ENCODE measurements at regions not wholly inside any gene's neighbourhood (a gene's known extent, or its start where the extent isn't known, plus 50 kb on each side); places are given as distances from the start of the nearest gene placed in this dataset.
"Not testable (repeated sequence)": the region's sequence is repeated elsewhere in the genome, so short reads cannot be mapped to it uniquely, and the experiment has no call there.

GRCh38 chr2:10183146-10183675 lies 60.7 kb downstream of the RRM2 start:
- DNase-seq, result no peak

DNA sequence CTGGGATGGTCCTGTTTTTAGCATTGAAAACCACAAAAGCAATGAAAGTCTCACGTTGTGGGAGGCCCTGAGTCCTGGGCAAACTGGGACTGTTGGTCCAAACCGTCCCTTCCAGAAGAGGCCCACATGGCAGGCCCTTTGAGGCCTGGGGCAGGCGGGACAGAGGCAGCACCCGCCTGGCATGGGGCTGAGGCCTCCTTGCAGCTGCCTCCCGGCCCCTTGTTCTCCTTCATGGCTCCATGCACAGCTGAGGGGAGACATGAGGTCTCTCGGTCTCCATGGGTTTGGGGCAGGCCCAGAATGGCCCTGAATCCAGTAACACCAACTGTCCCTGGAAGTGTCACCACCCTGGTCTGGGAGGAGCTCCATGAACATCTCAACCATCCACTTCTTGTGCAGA lies 61.9 kb downstream of the RRM2 start:
- DNase-seq, result no peak

DNA sequence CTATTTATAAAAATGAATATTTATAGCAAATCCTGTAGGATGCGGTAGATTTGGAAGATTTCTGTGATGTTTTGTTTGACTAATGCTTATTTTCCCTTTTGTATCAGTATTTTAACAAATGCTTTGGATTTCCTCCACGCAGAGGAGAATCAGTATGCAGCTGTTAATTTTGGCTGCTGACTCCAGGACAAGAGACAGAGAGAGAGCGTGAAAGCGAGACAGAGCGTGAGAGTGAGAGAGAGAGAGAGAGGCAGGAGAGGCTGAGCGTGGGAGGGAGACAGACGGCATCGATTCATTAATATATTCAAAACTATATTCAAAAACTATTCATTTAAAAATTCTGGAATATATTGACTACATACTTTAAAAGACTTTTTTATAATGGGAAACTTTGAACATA lies 62.5 kb downstream of the RRM2 start:
- no peak for DNase-seq

DNA sequence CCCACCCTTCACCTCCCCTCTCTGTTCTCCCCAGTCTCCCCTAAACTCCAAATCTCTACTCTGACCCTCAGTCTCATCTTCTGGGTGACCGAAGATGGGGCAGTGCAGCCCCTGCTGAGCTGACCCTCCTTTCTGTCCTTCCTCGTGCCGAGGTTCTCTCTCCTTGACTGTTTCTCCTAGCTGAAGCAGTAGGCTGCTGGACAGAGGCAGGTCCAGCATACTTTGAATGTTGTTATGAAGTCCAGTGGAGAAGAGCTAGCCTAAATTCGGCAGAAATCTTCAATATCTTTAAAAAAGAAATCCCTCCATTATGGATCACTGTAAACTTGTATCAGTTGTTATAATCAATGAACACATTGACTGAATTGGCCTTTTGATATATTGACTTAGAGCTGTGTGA lies 63.2 kb downstream of the RRM2 start:
- no peak for DNase-seq

DNA sequence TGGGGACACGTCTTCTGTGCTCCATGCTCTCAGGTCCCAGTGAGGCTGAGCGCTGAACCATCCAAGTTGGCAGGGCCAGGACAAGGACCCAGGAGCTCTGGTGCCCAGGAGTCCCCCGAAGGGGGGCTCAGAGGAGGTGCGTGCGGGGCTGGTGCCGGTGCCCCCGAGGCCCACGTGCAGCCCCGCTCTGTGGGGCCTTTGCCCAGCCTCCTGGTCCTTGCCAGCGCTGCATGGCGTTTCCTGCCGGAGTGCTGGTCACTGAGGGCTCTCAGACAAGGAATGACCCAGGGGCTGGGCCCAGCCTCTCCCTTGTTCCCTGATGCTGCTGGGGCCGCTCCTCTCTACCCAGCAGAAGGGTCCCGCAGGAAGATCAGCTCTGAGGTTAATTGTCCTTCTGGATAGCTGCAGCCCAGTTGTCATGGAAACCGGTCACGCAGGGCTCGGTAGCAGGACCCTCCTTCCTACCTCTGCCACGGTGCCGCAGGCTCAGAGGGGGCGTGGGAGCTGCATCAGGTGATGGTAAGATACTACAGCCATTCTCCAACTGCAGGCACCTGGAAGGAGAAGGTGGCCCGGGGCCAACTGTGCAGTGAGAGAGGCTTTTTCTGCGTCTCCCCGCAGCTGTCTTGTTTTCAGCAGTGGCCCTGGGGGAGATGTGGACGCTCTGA lies 64.5 kb downstream of the RRM2 start:
- no peak for DNase-seq

DNA sequence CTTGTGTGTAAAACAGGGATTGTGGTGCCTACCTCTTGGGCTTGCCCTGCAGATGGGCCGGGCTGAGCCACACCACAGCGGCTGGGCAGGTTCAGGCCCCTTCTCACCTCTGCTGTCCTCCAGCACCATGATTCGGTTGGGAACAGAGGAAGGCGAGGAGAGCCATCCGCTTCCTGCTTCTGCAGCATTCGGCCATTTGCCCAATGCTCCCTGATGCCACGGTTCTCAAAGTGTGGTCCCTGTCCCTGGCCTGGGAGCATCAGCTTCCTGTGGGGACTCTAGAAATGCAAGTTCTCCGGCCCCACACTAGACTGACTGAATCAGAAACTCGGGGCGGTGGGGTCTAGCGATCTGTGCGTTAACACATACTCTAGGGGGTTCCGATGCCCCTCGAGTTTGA lies 65.1 kb downstream of the RRM2 start:
- DNase-seq, result no peak

- no peak for DNase-seq
Observed at GRCh38 chr2:10188211-10188610, 65.7 kb downstream of the RRM2 start.

- DNase-seq, result no peak
Observed at GRCh38 chr2:10188729-10189305, 66.3 kb downstream of the RRM2 start.

- DNase-seq, result no peak
Observed at GRCh38 chr2:10190255-10190654, 67.7 kb downstream of the RRM2 start.

DNA sequence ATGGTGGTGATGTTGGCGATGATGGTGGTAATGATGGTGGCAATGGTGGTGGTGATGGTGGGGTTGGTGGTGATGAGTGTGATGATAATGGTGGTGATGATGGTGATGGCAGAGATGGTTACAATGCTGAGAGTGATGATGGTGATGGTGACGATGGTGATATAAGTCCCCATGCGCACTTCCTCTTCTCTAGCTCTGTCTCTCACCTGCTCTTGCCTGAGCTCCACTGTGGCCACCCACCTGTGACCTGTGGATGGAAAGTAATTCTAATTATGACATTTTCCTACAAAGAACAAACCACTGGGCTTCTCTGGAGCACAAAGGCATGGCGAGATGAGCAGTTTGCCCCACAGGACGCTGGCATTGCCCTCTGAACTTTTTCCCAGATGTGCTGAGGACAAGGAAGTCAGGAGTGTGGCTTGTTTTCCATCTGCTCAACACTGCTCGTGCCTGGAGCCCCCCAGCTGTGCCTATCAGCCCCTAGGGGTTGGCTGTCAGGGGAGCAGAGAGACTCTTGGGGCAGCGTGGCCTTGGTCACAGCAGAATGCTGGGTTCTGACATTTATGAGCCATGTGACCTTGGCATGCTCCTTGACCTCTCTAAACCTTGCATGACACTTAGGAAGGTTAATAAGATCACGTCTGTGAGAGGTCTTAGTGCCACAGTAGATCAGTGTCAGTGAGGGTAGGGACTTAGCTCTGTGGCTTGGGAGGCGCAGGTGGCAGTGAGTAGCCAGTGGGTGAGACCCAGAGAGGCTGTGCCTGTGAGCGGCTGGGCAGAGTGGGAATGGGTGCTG lies 68.4 kb downstream of the RRM2 start:
- DNase-seq, result no peak

GRCh38 chr2:10191554-10191953 lies 69.0 kb downstream of the RRM2 start:
- DNase-seq, result no peak

DNA sequence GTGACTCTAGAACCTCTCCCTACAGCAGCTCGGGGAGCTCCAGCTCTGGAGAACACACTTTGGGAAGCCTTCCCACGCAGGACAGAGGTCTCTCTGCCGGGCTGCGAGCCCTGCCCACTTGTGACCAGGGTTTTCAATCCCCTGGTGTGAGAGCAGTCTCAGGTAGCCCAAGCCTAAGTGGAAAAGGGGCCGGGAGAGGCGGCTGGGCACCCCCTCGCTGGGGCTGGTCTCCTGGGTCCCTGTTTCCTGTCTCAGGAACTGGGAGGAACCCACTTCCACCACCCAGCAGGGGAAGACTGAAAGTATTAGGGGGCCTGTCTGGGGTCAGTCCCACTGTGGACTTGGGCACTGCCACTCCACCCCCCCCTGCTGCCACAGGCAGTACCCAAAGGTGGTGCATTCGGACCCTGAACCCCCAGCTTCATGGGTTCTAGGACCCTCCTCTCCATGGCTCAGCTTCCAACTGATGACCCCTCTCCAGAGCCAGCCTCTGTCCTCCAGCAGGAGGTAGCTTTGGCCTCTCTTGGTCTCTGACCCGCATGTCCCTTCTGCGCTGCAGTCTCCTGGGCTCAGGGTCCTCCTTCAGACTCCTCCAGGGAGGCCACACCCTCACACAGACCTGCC lies 70.0 kb downstream of the RRM2 start:
- no peak for DNase-seq

DNA sequence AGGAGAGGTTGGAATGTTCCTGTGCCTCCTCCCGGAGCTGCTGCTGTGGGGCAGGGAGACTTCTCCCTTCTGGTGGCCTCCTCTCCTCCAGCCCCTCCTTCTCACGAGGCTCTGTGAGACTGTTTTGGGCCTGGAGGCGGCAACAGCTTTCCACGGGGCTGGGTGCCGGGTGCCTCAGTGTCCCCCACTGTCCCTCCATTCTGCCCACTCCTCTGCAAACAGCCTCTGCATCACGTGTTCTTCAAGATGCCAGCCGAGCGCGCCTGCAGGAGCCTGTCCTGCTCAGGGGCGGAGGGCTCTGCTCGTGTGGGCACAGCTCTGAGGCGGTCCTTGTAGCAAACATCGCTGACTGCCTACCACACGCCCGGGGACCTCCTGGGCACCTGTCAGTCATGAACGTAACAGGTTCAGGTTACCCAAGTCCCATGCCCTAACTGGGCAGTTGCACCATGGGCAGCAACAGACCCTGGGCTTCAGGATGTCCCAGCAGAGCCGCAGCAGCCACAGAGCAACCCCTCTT lies 70.8 kb downstream of the RRM2 start:
- DNase-seq, result no peak

DNA sequence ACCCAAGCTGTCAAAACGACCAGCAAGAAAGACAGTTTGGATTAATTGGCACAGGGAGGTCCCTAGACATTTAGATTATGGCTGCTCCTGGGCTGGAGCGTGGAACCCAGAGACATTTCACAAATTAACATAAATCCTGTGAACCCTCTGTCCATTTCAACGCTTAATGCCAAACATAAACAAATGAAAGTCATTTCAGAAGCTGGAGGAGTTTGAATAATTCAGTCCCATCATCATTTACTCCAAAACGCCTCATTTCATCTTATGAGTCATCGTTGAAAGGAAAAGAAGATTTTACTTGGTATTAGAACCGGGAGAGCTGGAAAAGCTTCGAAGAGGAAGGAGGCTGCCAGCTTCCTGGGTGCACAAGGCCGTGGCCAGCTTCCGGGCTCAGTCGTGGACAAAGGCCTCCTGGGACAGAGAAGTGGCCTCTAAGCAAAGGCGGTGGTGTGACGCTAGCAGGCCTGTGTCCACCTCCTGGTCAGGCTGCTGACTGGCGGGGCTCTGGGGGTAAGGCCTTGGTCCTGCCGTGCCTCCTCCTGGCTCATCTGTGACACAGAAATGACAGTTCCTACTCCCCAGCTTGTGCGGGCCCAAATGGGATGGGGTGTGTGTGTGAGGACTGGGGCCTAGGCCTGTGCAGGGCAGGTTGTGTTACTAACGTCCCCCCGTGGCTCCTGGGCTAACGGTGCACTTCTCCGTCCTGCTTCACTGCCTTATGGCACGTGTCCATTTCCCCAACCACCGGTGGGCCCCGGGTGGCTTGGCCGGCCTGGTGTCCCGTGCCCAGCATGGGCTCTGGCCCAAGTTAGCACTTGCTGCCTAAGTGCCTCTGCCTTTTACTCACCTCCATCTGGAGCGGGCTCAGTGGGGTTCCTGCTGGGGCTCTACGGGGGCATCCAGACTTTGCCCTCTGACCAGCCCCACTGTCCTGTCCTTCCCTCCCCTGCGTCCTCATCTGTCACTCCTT lies 71.6 kb downstream of the RRM2 start:
- DNase-seq, result no peak

DNA sequence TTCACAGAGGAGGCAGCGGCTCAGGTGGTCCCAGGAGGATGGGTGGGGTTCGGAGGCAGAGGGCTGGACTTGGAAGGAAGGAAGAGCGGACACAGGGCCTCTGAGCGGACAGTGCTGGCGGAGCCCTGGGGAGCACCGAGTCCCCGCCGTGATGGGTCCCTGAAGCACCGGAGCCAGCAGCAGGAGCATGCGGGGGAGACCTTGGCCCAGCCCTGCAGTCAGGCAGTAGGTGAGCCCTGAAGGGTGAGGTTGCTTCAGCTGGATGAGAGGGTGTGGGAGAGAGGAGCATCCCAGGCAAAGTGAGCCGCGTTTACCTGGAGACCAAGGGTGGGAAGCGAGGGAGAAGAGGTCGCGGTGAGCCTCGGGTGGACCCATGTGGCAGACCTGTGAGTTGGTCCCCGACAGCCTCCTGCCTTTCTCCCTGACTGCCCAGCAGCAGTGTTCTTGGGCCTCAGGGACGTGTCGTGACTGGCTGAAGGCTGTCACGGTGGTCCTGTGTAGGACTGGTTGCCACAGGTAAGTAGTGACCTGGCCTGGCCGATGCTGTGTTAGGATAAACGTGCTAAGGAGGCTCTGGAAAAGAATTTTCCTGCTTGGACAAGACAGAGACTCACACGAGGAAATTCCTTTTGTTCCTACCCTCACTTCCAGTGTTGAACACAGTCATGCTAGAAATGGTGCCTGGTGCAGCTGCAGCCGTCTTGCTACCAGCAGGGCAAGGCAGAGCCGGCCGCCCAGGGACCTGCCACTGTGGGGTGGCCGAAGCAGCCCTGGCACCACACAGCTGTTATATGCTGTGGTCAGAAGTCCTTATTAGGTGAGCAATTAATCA lies 73.0 kb downstream of the RRM2 start:
- no peak for DNase-seq

GRCh38 chr2:10196110-10196892 lies 73.8 kb downstream of the RRM2 start:
- DNase-seq, result no peak

GRCh38 chr2:10196948-10197696 lies 74.6 kb downstream of the RRM2 start:
- DNase-seq, result no peak

GRCh38 chr2:10197697-10198076 lies 75.1 kb downstream of the RRM2 start:
- DNase-seq, result no peak

DNA sequence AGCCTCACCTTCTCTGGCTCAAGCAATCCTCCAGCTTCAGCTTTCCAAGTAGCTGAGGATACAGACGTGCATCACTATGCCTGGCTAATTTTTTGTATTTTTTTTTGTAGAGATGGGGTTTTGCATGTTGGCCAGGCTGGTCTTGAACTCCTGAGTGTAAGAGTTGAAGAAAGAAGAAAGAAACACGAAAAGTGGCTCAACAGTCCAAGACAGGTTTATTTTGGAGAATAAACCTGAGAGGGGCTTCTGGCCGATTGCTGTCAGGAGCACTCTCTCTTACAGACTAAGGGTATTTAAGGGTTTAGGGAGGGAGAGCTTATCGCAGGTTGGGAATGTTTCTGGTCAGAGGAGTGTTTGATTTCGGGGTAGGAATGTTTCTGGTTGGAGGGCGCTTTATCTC lies 75.9 kb downstream of the RRM2 start:
- not testable (repeated sequence) for DNase-seq

DNA sequence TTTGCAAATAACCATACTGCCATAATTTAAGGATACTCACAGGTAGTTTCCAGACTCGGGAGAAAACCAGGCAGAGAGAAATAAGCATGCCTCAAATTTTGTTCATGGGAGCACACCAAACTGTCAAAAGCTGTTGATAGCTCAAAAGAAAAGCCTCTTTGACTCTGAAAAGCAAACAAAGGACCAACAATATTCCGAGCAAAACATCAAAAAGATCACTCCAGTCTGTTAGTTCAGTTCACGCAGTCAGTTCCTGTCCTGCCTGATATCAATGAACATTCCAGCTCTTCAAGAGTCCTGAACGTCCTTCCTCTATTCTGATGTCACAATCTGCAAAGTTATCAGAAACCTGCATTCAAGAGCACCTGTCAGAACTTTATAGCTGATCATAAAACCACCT lies 78.7 kb downstream of the RRM2 start:
- no peak for DNase-seq

All from inflammatory macrophage treated with lipopolysaccharide for 1 hour (primary cell).